SK-N-SH treated with all-trans-retinoic acid at 6 μM for 48 hours (cell line): ENCODE measurements at regions not wholly inside any gene's neighbourhood (a gene's known extent, or its start where the extent isn't known, plus 50 kb on each side); places are given as distances from the start of the nearest gene placed in this dataset.

Experiments
- CSDC2 ChIP-seq: fragments of 250-450 bp; sonication (Bioruptor Pico); IDR thresholded peaks from 2 replicates; pipeline ENCODE4 v1.5.0; 2020; ENCODE audit warnings: mild to moderate bottlenecking, moderate library complexity
- ESRRG ChIP-seq: fragments of 250-450 bp; sonication (Bioruptor Pico); IDR thresholded peaks from 2 replicates; pipeline ENCODE4 v1.6.1; 2021; ENCODE audit warnings: mild to moderate bottlenecking
- POU6F1 ChIP-seq: fragments of 250-450 bp; sonication (Bioruptor Pico); IDR thresholded peaks from 2 replicates; pipeline ENCODE4 v1.8.0; 2021; ENCODE audit warnings: low read depth, mild to moderate bottlenecking, moderate library complexity, borderline replicate concordance
- PPARA ChIP-seq: fragments of 250-450 bp; sonication (Bioruptor Pico); IDR thresholded peaks from 2 replicates; pipeline ENCODE4 v1.5.0; 2020; ENCODE audit warnings: mild to moderate bottlenecking, borderline replicate concordance
- TOX ChIP-seq: fragments of 250-450 bp; sonication (Bioruptor Pico); IDR thresholded peaks from 2 replicates; pipeline ENCODE4 v1.8.0; 2021; ENCODE audit warnings: mild to moderate bottlenecking, moderate library complexity, borderline replicate concordance
- TSHZ2 ChIP-seq: fragments of 250-450 bp; sonication (Bioruptor Pico); IDR thresholded peaks from 2 replicates; pipeline ENCODE4 v1.5.0; 2020; ENCODE audit warnings: mild to moderate bottlenecking, moderate library complexity
- ZC3H10 ChIP-seq: fragments of 250-450 bp; sonication (Bioruptor Pico); IDR thresholded peaks from 2 replicates; pipeline ENCODE4 v1.5.1; 2021; ENCODE audit warnings: mild to moderate bottlenecking, moderate library complexity
- ZNF70 ChIP-seq: fragments of 450-650 bp; formaldehyde crosslinking; IDR thresholded peaks from 2 replicates; pipeline ENCODE4 v1.5.0; 2020; ENCODE audit warnings: mild to moderate bottlenecking, moderate library complexity
- TF ChIP-seq, protein P1 (sequence below): fragments of 250-450 bp; sonication (Bioruptor Pico); IDR thresholded peaks from 2 replicates; pipeline ENCODE4 v1.8.0; 2020; ENCODE audit warnings: mild to moderate bottlenecking, moderate library complexity, borderline replicate concordance

DNA sequence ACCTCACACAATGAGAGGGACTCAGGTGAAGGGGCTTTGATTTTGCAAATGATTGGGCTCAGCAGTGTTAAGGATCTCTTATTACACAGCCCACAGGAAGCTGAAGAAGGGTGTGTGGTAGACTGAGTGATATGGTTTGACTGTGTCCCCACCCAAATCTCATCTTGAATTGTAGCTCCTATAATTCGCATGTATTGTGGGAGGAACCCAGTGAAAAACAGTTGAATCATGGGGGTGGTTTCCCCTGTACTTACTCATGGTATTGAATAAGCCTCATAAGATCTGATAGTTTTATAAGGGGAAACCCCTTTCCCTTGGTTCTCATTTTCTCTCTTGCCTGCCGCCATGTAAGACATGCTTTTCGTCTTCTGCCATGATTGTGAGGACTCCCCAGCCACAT, 132.5 kb upstream of the FBXL7 start:
- TF ChIP-seq, protein P1, sequence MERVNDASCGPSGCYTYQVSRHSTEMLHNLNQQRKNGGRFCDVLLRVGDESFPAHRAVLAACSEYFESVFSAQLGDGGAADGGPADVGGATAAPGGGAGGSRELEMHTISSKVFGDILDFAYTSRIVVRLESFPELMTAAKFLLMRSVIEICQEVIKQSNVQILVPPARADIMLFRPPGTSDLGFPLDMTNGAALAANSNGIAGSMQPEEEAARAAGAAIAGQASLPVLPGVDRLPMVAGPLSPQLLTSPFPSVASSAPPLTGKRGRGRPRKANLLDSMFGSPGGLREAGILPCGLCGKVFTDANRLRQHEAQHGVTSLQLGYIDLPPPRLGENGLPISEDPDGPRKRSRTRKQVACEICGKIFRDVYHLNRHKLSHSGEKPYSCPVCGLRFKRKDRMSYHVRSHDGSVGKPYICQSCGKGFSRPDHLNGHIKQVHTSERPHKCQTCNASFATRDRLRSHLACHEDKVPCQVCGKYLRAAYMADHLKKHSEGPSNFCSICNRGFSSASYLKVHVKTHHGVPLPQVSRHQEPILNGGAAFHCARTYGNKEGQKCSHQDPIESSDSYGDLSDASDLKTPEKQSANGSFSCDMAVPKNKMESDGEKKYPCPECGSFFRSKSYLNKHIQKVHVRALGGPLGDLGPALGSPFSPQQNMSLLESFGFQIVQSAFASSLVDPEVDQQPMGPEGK (CRISPR knock-in tag), result no peak
- TF ChIP-seq ESRRG (CRISPR knock-in tag) (no peak), POU6F1 (CRISPR knock-in tag) (no peak), TSHZ2 (no peak), PPARA (CRISPR knock-in tag) (no peak), ZC3H10 (CRISPR knock-in tag) (no peak), ZNF70 (CRISPR knock-in tag) (no peak), TOX (no peak), CSDC2 (no peak)
